GM12891 (cell line): ENCODE measurements at regions not wholly inside any gene's neighbourhood (a gene's known extent, or its start where the extent isn't known, plus 50 kb on each side); places are given as distances from the start of the nearest gene placed in this dataset.

Source experiments
- POLR2A ChIP-seq: IDR thresholded peaks from 2 replicates; pipeline ENCODE4 v1.6.1; 2011; ENCODE audit warnings: low read depth, low read length, control low read depth
- POLR2AphosphoS5 ChIP-seq: IDR thresholded peaks from 2 replicates; pipeline ENCODE4 v1.6.1; 2011; ENCODE audit warnings: low read depth, low read length, control low read depth
- POU2F2 ChIP-seq: IDR thresholded peaks from 2 replicates; pipeline ENCODE4 v1.6.1; 2011; ENCODE audit warnings: low read depth, mild to moderate bottlenecking, control low read depth, low read length, moderate library complexity
- SPI1 ChIP-seq: IDR thresholded peaks from 2 replicates; pipeline ENCODE4 v1.6.1; 2011; ENCODE audit warnings: low read depth, low read length, control low read depth

DNA sequence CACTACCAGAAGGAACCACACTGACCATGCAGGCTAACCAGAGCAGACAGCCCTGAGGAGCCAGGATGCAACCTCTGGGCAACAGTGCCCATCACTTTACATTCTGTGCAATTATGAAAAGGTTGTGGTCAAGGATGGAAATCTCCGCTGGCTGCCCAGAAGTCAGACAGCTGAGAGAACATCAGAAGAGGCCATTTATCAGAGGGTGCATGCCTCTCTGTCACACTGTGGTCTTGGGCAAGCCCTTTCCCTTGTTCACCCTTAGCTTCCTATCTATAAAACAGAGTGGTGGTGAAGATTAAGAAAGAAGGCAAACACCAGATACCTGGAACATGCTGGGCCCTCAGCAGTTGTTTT is 120.7 kb upstream of the GDF10 start:
- TF ChIP-seq POLR2A: no peak
- TF ChIP-seq SPI1: no peak
- no peak for TF ChIP-seq POLR2AphosphoS5
- no peak for TF ChIP-seq POU2F2
